Testis (tissue), 2 donors: ENCODE measurements at regions not wholly inside any gene's neighbourhood (a gene's known extent, or its start where the extent isn't known, plus 50 kb on each side); places are given as distances from the start of the nearest gene placed in this dataset.

Source experiments
- DNase-seq: peaks from one replicate; pipeline ENCODE4 v3.0.0-alpha.2; 2019
- H3K27ac ChIP-seq, 2 donors: fragments of 200-600 bp; sonication (generic); one replicate each; pipeline ENCODE4 v1.5.1; 2019
- H3K27me3 ChIP-seq: fragments of 200-600 bp; sonication (generic); one replicate; pipeline ENCODE4 v1.5.1; 2019
- H3K36me3 ChIP-seq: fragments of 200-600 bp; sonication (generic); one replicate; pipeline ENCODE4 v1.5.1; 2017; ENCODE audit warnings: low read depth; ENCODE audit errors: missing control alignments
- H3K4me1 ChIP-seq: fragments of 200-600 bp; sonication (generic); one replicate; pipeline ENCODE4 v1.5.1; 2019
- H3K4me3 ChIP-seq, 2 donors: fragments of 200-600 bp; sonication (generic); one replicate each; pipeline ENCODE4 v1.5.1; 2017 to 2019
- H3K9me3 ChIP-seq: fragments of 200-600 bp; sonication (generic); one replicate; pipeline ENCODE4 v1.5.1; 2017
- CTCF ChIP-seq, 3 experiments: fragments of 450-650 bp in 2 of 3; fragments of 200-600 bp in 1 of 3; sonication (generic) in 1 of 3; IDR thresholded peaks; one replicate each; pipeline ENCODE4 v1.5.1; 2016 to 2019; ENCODE audit warnings: antibody characterized with exemption in 3 of 3, mild to moderate bottlenecking in 2 of 3, moderate library complexity in 1 of 3
- POLR2A ChIP-seq: fragments of 450-650 bp; IDR thresholded peaks from one replicate; pipeline ENCODE4 v1.6.1; 2017; ENCODE audit warnings: antibody characterized with exemption, mild to moderate bottlenecking, moderate library complexity
- WGBS, 2 donors: methylation state at CpG; one replicate each; pipeline ENCODE4 v1.1.5; 2018; 5-methylcytosine and 5-hydroxymethylcytosine counted together
- intact Hi-C: fragments of 100-400 bp; cut with DNase I; formaldehyde crosslinking; loops from one replicate; pipeline ENCODE4 v1.15.1; 2023; ENCODE audit warnings: low total_unique reads

- Histone ChIP-seq H3K4me3 (no peak overlapping the region), H3K9me3 (no peaks in the 10 kb centered on the region), H3K27me3 (no peaks in the 10 kb centered on the region), H3K36me3 (no peaks in the 10 kb centered on the region), H3K4me1 (no peaks in the 10 kb centered on the region), H3K27ac (no peak overlapping the region)
- no peak for DNase-seq
- 74 to 76% methylated on average over 1 of the region's 1 CpG for WGBS, 2 donors
- TF ChIP-seq POLR2A: no peak
- TF ChIP-seq CTCF (IDR thresholded peaks at IDR 0.05): no peak
- intact Hi-C loops: no loop called here
These were observed 351.4 kb downstream of the MDFIC start for GRCh38 chr7:115273139-115273772.

- Histone ChIP-seq H3K4me3 (no peak overlapping the region), H3K27me3 (no peaks in the 10 kb centered on the region), H3K4me1 (no peaks in the 10 kb centered on the region), H3K36me3 (no peaks in the 10 kb centered on the region), H3K9me3 (no peaks in the 10 kb centered on the region), H3K27ac (no peak overlapping the region)
- TF ChIP-seq POLR2A: no peak
- intact Hi-C loops: no loop called here
- no peak for DNase-seq
- 58 to 61% methylated on average over 4 of the region's 4 CpGs for WGBS, 2 donors
These were observed 349.7 kb downstream of the MDFIC start for GRCh38 chr7:115271332-115272235.

GRCh38 chr7:115269486-115269885, 347.6 kb downstream of the MDFIC start:
- Histone ChIP-seq H3K4me3 (no peak overlapping the region), H3K27me3 (no peaks in the 10 kb centered on the region), H3K27ac (no peak overlapping the region), H3K9me3 (no peaks in the 10 kb centered on the region), H3K36me3 (no peaks in the 10 kb centered on the region), H3K4me1 (no peaks in the 10 kb centered on the region)
- intact Hi-C loops: no loop called here
- 58 to 64% methylated on average over 1 of the region's 1 CpG for WGBS, 2 donors
- DNase-seq: no peak
- TF ChIP-seq POLR2A (no peak), CTCF (IDR thresholded peaks at IDR 0.05) (no peak)

- Histone ChIP-seq H3K36me3 (no peaks in the 10 kb centered on the region), H3K27me3 (no peaks in the 10 kb centered on the region), H3K9me3 (no peaks in the 10 kb centered on the region), H3K4me3 (no peak overlapping the region), H3K4me1 (no peaks in the 10 kb centered on the region), H3K27ac (no peak overlapping the region)
- no peak for DNase-seq
- TF ChIP-seq CTCF (IDR thresholded peaks at IDR 0.05) (no peak), POLR2A (no peak)
- intact Hi-C loops: no loop called here
These were observed 345.6 kb downstream of the MDFIC start for GRCh38 chr7:115267503-115267902.

DNA sequence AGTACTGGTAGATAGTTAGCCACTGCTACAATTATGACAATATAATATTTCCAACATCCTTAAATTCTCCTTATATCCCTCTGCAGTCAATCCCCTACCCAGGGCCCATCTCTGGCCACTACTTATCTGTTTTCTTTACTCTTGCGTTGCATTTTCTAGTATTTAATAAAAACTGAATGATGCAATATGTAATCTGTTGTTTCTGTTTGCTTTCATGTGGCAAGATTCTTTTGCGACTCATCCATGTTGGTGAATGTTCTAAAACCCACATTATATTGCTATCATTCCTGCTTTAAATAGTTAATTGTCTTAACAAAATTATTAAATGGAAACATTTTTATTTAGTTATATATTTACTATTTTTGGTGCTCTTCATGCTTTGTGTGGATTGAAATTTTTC, 338.5 kb downstream of the MDFIC start:
- Histone ChIP-seq H3K27me3 (no peaks in the 10 kb centered on the region), H3K4me3 (no peak overlapping the region), H3K4me1 (no peaks in the 10 kb centered on the region), H3K36me3 (no peaks in the 10 kb centered on the region), H3K9me3 (no peaks in the 10 kb centered on the region), H3K27ac (no peak overlapping the region)
- DNase-seq: no peak
- no peak for TF ChIP-seq POLR2A
- no peak for TF ChIP-seq CTCF (IDR thresholded peaks at IDR 0.05)
- 91 to 92% methylated on average over 2 of the region's 2 CpGs for WGBS, 2 donors
- intact Hi-C loops: no loop called here
